Astrocyte of the spinal cord (primary cell): ENCODE measurements at regions not wholly inside any gene's neighbourhood (a gene's known extent, or its start where the extent isn't known, plus 50 kb on each side); places are given as distances from the start of the nearest gene placed in this dataset.

Experiments
- DNase-seq: peaks from one replicate; pipeline ENCODE4 v3.0.0; 2011; ENCODE audit warnings: low read depth, low spot score
- H3K4me3 ChIP-seq: 2 replicates; pipeline ENCODE4 v1.5.1; 2011; ENCODE audit warnings: low read depth, mild to moderate bottlenecking, low read length, moderate library complexity
- CTCF ChIP-seq: IDR thresholded peaks from 2 replicates; pipeline ENCODE4 v1.5.1; 2012; ENCODE audit warnings: low read depth, mild to moderate bottlenecking, low read length, inconsistent platforms
- in situ Hi-C: cut with HindIII; loops from 2 replicates; pipeline ENCODE4 v1.10.0; 2017; ENCODE audit warnings: low sequenced_read_pairs

- no peak for TF ChIP-seq CTCF
- in situ Hi-C loops = no loop called here
- peak; percentile 89 for DNase-seq
- H3K4me3 ChIP-seq = no peak overlapping the region
Observed at GRCh38 chr6:139568956-139569538, 194.6 kb upstream of the CITED2 start.

GRCh38 chr6:139568151-139568955 lies 193.9 kb upstream of the CITED2 start:
- in situ Hi-C loops = no loop called here
- peak; percentile 22 for DNase-seq
- no peak overlapping the region for H3K4me3 ChIP-seq
- TF ChIP-seq CTCF = no peak

GRCh38 chr6:139567095-139567494 lies 192.6 kb upstream of the CITED2 start:
- no peak overlapping the region for H3K4me3 ChIP-seq
- TF ChIP-seq CTCF = no peak
- in situ Hi-C loops = no loop called here
- DNase-seq = peak; percentile 86

GRCh38 chr6:139565591-139565990 lies 191.1 kb upstream of the CITED2 start:
- no peak overlapping the region for H3K4me3 ChIP-seq
- in situ Hi-C loops = no loop called here
- no peak for TF ChIP-seq CTCF
- no peak for DNase-seq

GRCh38 chr6:139557547-139557946 lies 183.1 kb upstream of the CITED2 start:
- TF ChIP-seq CTCF = no peak
- in situ Hi-C loops = no loop called here
- H3K4me3 ChIP-seq = no peak overlapping the region
- no peak for DNase-seq

- in situ Hi-C loops = no loop called here
- DNase-seq = no peak
- H3K4me3 ChIP-seq = no peak overlapping the region
- TF ChIP-seq CTCF = no peak
Observed at GRCh38 chr6:139556532-139556931, 182.1 kb upstream of the CITED2 start.
